ENCODE measurements at regions not wholly inside any gene's neighbourhood (a gene's known extent, or its start where the extent isn't known, plus 50 kb on each side); places are given as distances from the start of the nearest gene placed in this dataset.

GRCh38 chr11:134845474-134846327 lies 433.7 kb upstream of the B3GAT1 start:
- H3K4me1 Mint-ChIP-seq, result no peaks in the 10 kb centered on the region
- H3K27me3 ChIP-seq (replicated peaks in 1 of 4; ENCODE audit: control extremely low read depth in 1 of 4, control insufficient read depth in 3 of 4, insufficient read depth in 4 of 4, low read length in 3 of 4), result peaks cover 0 to 3% (median 0%) of the 10 kb centered on the region in 4 experiments
- peaks cover 10% of the 10 kb centered on the region for H3K27me3 Mint-ChIP-seq
- H3K9me3 ChIP-seq (ENCODE audit: control extremely low read depth in 1 of 3, control insufficient read depth in 2 of 3, insufficient read depth in 1 of 3, low read length in 2 of 3), result peaks cover 0 to 6% (median 0%) of the 10 kb centered on the region in 3 donors
- no peak overlapping the region for H2AFZ ChIP-seq (ENCODE audit: insufficient read depth, low read depth, low read length, poor library complexity, severe bottlenecking)
- ChIA-PET POLR2A (no interaction called here), CTCF (no interaction called here)
- no peaks in the 10 kb centered on the region for H3K36me3 ChIP-seq (replicated peaks in 1 of 2; ENCODE audit: control extremely low read depth in 1 of 2, control insufficient read depth in 1 of 2, extremely low read depth in 1 of 2, insufficient read depth in 2 of 2, low read length in 1 of 2)
- H3K27ac ChIP-seq (ENCODE audit: low read length in 2 of 2), result no peak overlapping the region
- H4K20me1 ChIP-seq (ENCODE audit: control insufficient read depth, insufficient read depth, low read length, poor library complexity, severe bottlenecking), result no peaks in the 10 kb centered on the region
- H3K9ac ChIP-seq (ENCODE audit: low read length), result no peak overlapping the region
- H3K4me2 ChIP-seq (replicated peaks; ENCODE audit: low read depth, low read length, poor library complexity, severe bottlenecking), result no peak overlapping the region
- H3K4me3 Mint-ChIP-seq, result no peak overlapping the region
- intact Hi-C loops (cut with micrococcal nuclease), result no loop called here
- H3K27ac Mint-ChIP-seq, result no peak overlapping the region
- no peaks in the 10 kb centered on the region for H3K9me3 Mint-ChIP-seq (ENCODE audit: insufficient read depth)
- DNase-seq, result no peak
- WGBS (ENCODE audit: insufficient coverage), result 82% methylated on average over 12 of the region's 13 CpGs
- H3K4me1 ChIP-seq (ENCODE audit: control insufficient read depth in 2 of 2, insufficient read depth in 2 of 2, low read length in 2 of 2), result no peaks in the 10 kb centered on the region
- ATAC-seq (ENCODE audit: low read depth), result no peak
- TF ChIP-seq EZH2 (IDR thresholded peaks at IDR 0.05; ENCODE audit: borderline replicate concordance, insufficient read depth, low read depth, low read length, poor library complexity, severe bottlenecking), result no peak
- no peak for TF ChIP-seq CTCF (IDR thresholded peaks at IDR 0.05)
- H3K4me3 ChIP-seq (ENCODE audit: control extremely low read depth in 1 of 5, extremely low read depth in 1 of 5, insufficient read depth in 1 of 5, low read depth in 2 of 5, low read length in 4 of 5), result no peak overlapping the region
- H3K79me2 ChIP-seq (ENCODE audit: control insufficient read depth, insufficient read depth, low read length), result no peaks in the 10 kb centered on the region

- Histone ChIP-seq H3K4me3 (ENCODE audit: control extremely low read depth in 1 of 5, extremely low read depth in 1 of 5, insufficient read depth in 1 of 5, low read depth in 2 of 5, low read length in 4 of 5) (no peak overlapping the region), H3K36me3 (replicated peaks in 1 of 2; ENCODE audit: control extremely low read depth in 1 of 2, control insufficient read depth in 1 of 2, extremely low read depth in 1 of 2, insufficient read depth in 2 of 2, low read length in 1 of 2) (no peaks in the 10 kb centered on the region), H3K9ac (ENCODE audit: low read length) (no peak overlapping the region), H3K27ac (ENCODE audit: low read length in 2 of 2) (no peak overlapping the region), H4K20me1 (ENCODE audit: control insufficient read depth, insufficient read depth, low read length, poor library complexity, severe bottlenecking) (no peaks in the 10 kb centered on the region), H3K9me3 (ENCODE audit: control extremely low read depth in 1 of 3, control insufficient read depth in 2 of 3, insufficient read depth in 1 of 3, low read length in 2 of 3) (peaks cover 0 to 6% (median 0%) of the 10 kb centered on the region in 3 donors), H3K4me1 (ENCODE audit: control insufficient read depth in 2 of 2, insufficient read depth in 2 of 2, low read length in 2 of 2) (no peaks in the 10 kb centered on the region), H3K79me2 (ENCODE audit: control insufficient read depth, insufficient read depth, low read length) (no peaks in the 10 kb centered on the region), H2AFZ (ENCODE audit: insufficient read depth, low read depth, low read length, poor library complexity, severe bottlenecking) (no peak overlapping the region), H3K4me2 (replicated peaks; ENCODE audit: low read depth, low read length, poor library complexity, severe bottlenecking) (no peak overlapping the region), H3K27me3 (replicated peaks in 1 of 4; ENCODE audit: control extremely low read depth in 1 of 4, control insufficient read depth in 3 of 4, insufficient read depth in 4 of 4, low read length in 3 of 4) (peaks cover 0 to 3% (median 0%) of the 10 kb centered on the region in 4 experiments)
- no peak overlapping the region for H3K27ac Mint-ChIP-seq
- ATAC-seq (ENCODE audit: low read depth) (no peak), DNase-seq (no peak)
- peaks cover 16% of the 10 kb centered on the region for H3K27me3 Mint-ChIP-seq
- POLR2A ChIA-PET, result no interaction called here
- 79% methylated on average over 8 of the region's 8 CpGs for WGBS (ENCODE audit: insufficient coverage)
- H3K4me1 Mint-ChIP-seq, result no peaks in the 10 kb centered on the region
- H3K4me3 Mint-ChIP-seq, result no peak overlapping the region
- no peaks in the 10 kb centered on the region for H3K9me3 Mint-ChIP-seq (ENCODE audit: insufficient read depth)
- CTCF ChIA-PET, result no interaction called here
- TF ChIP-seq EZH2 (IDR thresholded peaks at IDR 0.05; ENCODE audit: borderline replicate concordance, insufficient read depth, low read depth, low read length, poor library complexity, severe bottlenecking) (no peak), CTCF (IDR thresholded peaks at IDR 0.05) (no peak)
- intact Hi-C loops (cut with micrococcal nuclease), result no loop called here
These were observed 432.8 kb upstream of the B3GAT1 start for GRCh38 chr11:134844838-134845237.
